ENCODE measurements at regions not wholly inside any gene's neighbourhood (a gene's known extent, or its start where the extent isn't known, plus 50 kb on each side); places are given as distances from the start of the nearest gene placed in this dataset.

- no peak for DNase-seq (ENCODE audit: low read depth in 2 of 2)
Observed at GRCh38 chr20:59431014-59431413, 130.6 kb downstream of the EDN3 start.

GRCh38 chr20:59434960-59435359 is 134.5 kb downstream of the EDN3 start:
- no peak for DNase-seq (ENCODE audit: low read depth in 2 of 2)

- DNase-seq (ENCODE audit: low read depth in 2 of 2), result no peak
Observed at GRCh38 chr20:59435518-59435917, 135.1 kb downstream of the EDN3 start.

GRCh38 chr20:59437601-59438031 is 137.2 kb downstream of the EDN3 start:
- no peak for DNase-seq (ENCODE audit: low read depth in 2 of 2)

- DNase-seq (ENCODE audit: low read depth in 2 of 2), result no peak
Observed at GRCh38 chr20:59438201-59438600, 137.8 kb downstream of the EDN3 start.

GRCh38 chr20:59439243-59439642 is 138.8 kb downstream of the EDN3 start:
- no peak for DNase-seq (ENCODE audit: low read depth in 2 of 2)

GRCh38 chr20:59441306-59441705 is 140.9 kb downstream of the EDN3 start:
- DNase-seq (ENCODE audit: low read depth in 2 of 2), result no peak

GRCh38 chr20:59441860-59442810 is 141.7 kb downstream of the EDN3 start:
- no peak for DNase-seq (ENCODE audit: low read depth in 2 of 2)

- DNase-seq (ENCODE audit: low read depth in 2 of 2), result no peak
Observed at GRCh38 chr20:59443550-59443949, 143.1 kb downstream of the EDN3 start.

GRCh38 chr20:59446376-59446775 is 146.0 kb downstream of the EDN3 start:
- no peak for DNase-seq (ENCODE audit: low read depth in 2 of 2)

GRCh38 chr20:59448196-59448595 is 147.8 kb downstream of the EDN3 start:
- DNase-seq (ENCODE audit: low read depth in 2 of 2), result no peak

GRCh38 chr20:59448851-59449444 is 148.5 kb downstream of the EDN3 start:
- DNase-seq (ENCODE audit: low read depth in 2 of 2), result no peak

GRCh38 chr20:59451066-59451630 is 150.7 kb downstream of the EDN3 start:
- DNase-seq (ENCODE audit: low read depth in 2 of 2), result no peak

- DNase-seq (ENCODE audit: low read depth in 2 of 2), result no peak
Observed at GRCh38 chr20:59451641-59452040, 151.2 kb downstream of the EDN3 start.

- no peak for DNase-seq (ENCODE audit: low read depth in 2 of 2)
Observed at GRCh38 chr20:59452856-59453255, 151.5 kb upstream of the PHACTR3 start.

- no peak for DNase-seq (ENCODE audit: low read depth in 2 of 2)
Observed at GRCh38 chr20:59453759-59454560, 150.4 kb upstream of the PHACTR3 start.

GRCh38 chr20:59455402-59456341 is 148.7 kb upstream of the PHACTR3 start:
- no peak for DNase-seq (ENCODE audit: low read depth in 2 of 2)

GRCh38 chr20:59456342-59457279 is 147.7 kb upstream of the PHACTR3 start:
- no peak for DNase-seq (ENCODE audit: low read depth in 2 of 2)

- no peak for DNase-seq (ENCODE audit: low read depth in 2 of 2)
Observed at GRCh38 chr20:59458645-59459044, 145.7 kb upstream of the PHACTR3 start.

GRCh38 chr20:59459586-59459985 is 144.8 kb upstream of the PHACTR3 start:
- no peak for DNase-seq (ENCODE audit: low read depth in 2 of 2)

All from stimulated activated CD4-positive, alpha-beta T cell treated with anti-CD3 and anti-CD28 coated beads, Interleukin-1b, Interleukin-23, amount 100 ng/mL, for 1 hour (primary cell).